KMS-11 (cell line): ENCODE measurements at regions not wholly inside any gene's neighbourhood (a gene's known extent, or its start where the extent isn't known, plus 50 kb on each side); places are given as distances from the start of the nearest gene placed in this dataset.
"Not testable (repeated sequence)": the region's sequence is repeated elsewhere in the genome, so short reads cannot be mapped to it uniquely, and the experiment has no call there.

Source experiments
- H2AFZ ChIP-seq: fragments of 200-600 bp; sonication (generic); 2 replicates; pipeline ENCODE4 v1.6.1; 2016; ENCODE audit warnings: antibody characterized with exemption, mixed run types, low read depth
- H3K27ac ChIP-seq: fragments of 200-600 bp; sonication (generic); 2 replicates; pipeline ENCODE4 v1.6.1; 2016; ENCODE audit warnings: mild to moderate bottlenecking, mixed run types
- H3K27me3 ChIP-seq: fragments of 200-600 bp; sonication (generic); 2 replicates; pipeline ENCODE4 v1.6.1; 2017; ENCODE audit warnings: mild to moderate bottlenecking, low read depth, mixed run types, moderate library complexity; ENCODE audit not compliant: insufficient read depth
- H3K36me3 ChIP-seq: fragments of 200-600 bp; sonication (generic); 2 replicates; pipeline ENCODE4 v1.6.1; 2017; ENCODE audit warnings: mild to moderate bottlenecking, mixed run types; ENCODE audit not compliant: insufficient read depth
- H3K4me1 ChIP-seq: fragments of 200-600 bp; sonication (generic); 2 replicates; pipeline ENCODE4 v1.6.1; 2016; ENCODE audit warnings: mild to moderate bottlenecking, low read depth, mixed run types; ENCODE audit not compliant: poor library complexity, severe bottlenecking
- H3K4me2 ChIP-seq: fragments of 200-600 bp; sonication (generic); 2 replicates; pipeline ENCODE4 v1.7.0; 2016; ENCODE audit warnings: mild to moderate bottlenecking, mixed run types
- H3K4me3 ChIP-seq: fragments of 200-600 bp; sonication (generic); IDR thresholded peaks from 2 replicates; pipeline ENCODE4 v1.6.1; 2017; ENCODE audit warnings: low read depth, low read length, mixed read lengths; ENCODE audit not compliant: insufficient read depth
- H3K79me2 ChIP-seq: fragments of 200-600 bp; sonication (generic); 2 replicates; pipeline ENCODE4 v1.6.1; 2016; ENCODE audit warnings: low read depth, mixed run types; ENCODE audit not compliant: insufficient read depth
- H3K9ac ChIP-seq: fragments of 200-600 bp; sonication (generic); 2 replicates; pipeline ENCODE4 v1.6.1; 2016; ENCODE audit warnings: mild to moderate bottlenecking, mixed run types
- H4K20me1 ChIP-seq: fragments of 200-600 bp; sonication (generic); 2 replicates; pipeline ENCODE4 v1.6.1; 2016; ENCODE audit warnings: mild to moderate bottlenecking, mixed run types; ENCODE audit not compliant: insufficient read depth
- TF ChIP-seq, protein P1 (sequence below): fragments of 200-600 bp; sonication (generic); conservative IDR thresholded peaks from 2 replicates; pipeline ENCODE4 v1.6.1; 2017; ENCODE audit warnings: low read depth, mild to moderate bottlenecking, antibody characterized with exemption, low read length, moderate library complexity, mixed read lengths

DNA sequence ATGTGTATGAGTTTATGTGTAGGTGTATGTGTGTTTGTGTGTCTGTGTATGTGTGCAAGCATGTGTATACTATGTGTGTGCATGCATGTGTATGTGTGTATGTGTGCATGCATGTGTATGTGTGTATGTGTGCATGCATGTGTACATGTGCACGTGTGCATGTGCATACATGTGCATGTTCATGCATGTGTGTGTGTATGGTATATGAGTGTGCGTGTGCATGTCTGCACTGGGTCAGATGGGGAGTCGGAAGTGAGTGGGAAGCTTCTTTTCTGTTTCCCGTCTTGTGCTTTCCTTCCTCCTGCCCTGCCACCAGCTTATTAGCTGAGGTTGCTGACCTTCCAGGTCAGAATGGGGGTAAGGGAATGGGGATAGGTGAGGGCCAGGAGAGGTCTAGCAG lies 174.7 kb downstream of the MAP2K4 start:
- H3K4me1 ChIP-seq = no peaks in the 10 kb centered on the region
- H3K4me2 ChIP-seq = no peak overlapping the region
- no peaks in the 10 kb centered on the region for H3K27me3 ChIP-seq
- TF ChIP-seq, protein P1, sequence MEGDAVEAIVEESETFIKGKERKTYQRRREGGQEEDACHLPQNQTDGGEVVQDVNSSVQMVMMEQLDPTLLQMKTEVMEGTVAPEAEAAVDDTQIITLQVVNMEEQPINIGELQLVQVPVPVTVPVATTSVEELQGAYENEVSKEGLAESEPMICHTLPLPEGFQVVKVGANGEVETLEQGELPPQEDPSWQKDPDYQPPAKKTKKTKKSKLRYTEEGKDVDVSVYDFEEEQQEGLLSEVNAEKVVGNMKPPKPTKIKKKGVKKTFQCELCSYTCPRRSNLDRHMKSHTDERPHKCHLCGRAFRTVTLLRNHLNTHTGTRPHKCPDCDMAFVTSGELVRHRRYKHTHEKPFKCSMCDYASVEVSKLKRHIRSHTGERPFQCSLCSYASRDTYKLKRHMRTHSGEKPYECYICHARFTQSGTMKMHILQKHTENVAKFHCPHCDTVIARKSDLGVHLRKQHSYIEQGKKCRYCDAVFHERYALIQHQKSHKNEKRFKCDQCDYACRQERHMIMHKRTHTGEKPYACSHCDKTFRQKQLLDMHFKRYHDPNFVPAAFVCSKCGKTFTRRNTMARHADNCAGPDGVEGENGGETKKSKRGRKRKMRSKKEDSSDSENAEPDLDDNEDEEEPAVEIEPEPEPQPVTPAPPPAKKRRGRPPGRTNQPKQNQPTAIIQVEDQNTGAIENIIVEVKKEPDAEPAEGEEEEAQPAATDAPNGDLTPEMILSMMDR = no peak
- H2AFZ ChIP-seq = no peak overlapping the region
- no peaks in the 10 kb centered on the region for H3K79me2 ChIP-seq
- no peaks in the 10 kb centered on the region for H3K36me3 ChIP-seq
- no peak overlapping the region for H3K4me3 ChIP-seq
- no peaks in the 10 kb centered on the region for H4K20me1 ChIP-seq
- H3K9ac ChIP-seq = no peak overlapping the region
- no peak overlapping the region for H3K27ac ChIP-seq

DNA sequence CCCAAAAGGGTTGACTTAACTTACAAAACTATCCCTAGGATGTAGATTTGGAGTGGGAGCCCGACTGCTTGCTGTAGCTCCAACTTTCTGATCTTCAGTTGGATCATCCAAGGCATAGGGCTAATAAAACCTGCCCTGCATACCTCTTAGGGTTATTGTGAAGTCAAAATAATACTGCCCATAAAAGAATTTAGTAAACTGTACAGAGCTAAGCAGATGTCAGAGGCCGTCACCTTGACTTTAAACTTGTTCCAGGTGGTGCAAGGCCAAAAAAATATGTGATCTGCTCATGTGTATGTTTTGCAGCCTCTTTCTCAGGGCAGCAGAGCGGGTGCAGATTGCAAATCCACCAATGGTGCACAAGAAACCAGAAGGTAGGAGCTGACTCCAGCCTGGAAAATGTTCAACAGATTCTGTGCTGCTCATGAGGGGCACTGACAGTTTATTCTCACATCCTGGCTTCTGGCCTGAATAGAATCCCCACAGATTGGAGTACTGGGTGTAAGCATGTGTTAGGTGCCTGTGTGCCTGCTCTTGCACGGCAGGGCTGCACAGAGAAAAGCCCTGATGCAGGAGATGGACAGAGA lies 180.7 kb downstream of the MAP2K4 start:
- no peaks in the 10 kb centered on the region for H3K79me2 ChIP-seq
- no peak overlapping the region for H3K4me2 ChIP-seq
- no peaks in the 10 kb centered on the region for H3K36me3 ChIP-seq
- H3K4me1 ChIP-seq = no peaks in the 10 kb centered on the region
- no peak overlapping the region for H2AFZ ChIP-seq
- TF ChIP-seq, protein P1 = no peak
- H3K27me3 ChIP-seq = no peaks in the 10 kb centered on the region
- no peak overlapping the region for H3K9ac ChIP-seq
- no peaks in the 10 kb centered on the region for H4K20me1 ChIP-seq
- H3K4me3 ChIP-seq = no peak overlapping the region
- H3K27ac ChIP-seq = no peak overlapping the region

DNA sequence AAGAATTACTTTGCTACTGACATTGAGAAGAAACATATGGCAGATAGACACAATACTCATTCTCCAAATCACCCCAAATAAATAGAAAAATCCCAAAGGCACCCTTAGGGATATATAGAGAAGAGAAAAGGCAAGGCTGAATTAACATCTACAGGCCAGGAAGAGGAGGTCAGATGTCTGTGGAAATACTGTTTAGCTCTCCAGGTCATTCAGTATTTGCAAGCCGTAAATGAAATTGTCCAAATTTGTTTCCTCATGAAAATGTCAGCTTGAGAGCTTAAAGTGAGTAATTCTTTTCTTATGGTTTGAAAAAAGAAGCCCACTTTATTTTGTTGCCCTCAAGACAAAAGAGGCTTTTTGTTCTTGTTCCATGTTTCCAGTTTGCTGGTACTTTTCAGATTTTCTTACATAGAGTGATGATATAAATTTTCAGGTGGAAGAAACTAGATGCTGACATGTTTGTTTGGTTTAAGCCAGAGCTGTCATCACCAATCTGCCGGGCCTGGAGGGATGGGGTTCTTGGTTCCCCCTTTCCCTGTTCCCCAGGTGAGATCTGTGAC lies 189.0 kb downstream of the MAP2K4 start:
- H3K4me3 ChIP-seq = no peak overlapping the region
- H3K27ac ChIP-seq = no peak overlapping the region
- no peaks in the 10 kb centered on the region for H3K36me3 ChIP-seq
- no peaks in the 10 kb centered on the region for H3K27me3 ChIP-seq
- no peak overlapping the region for H3K4me2 ChIP-seq
- H4K20me1 ChIP-seq = no peaks in the 10 kb centered on the region
- no peaks in the 10 kb centered on the region for H3K79me2 ChIP-seq
- no peak overlapping the region for H2AFZ ChIP-seq
- H3K4me1 ChIP-seq = no peaks in the 10 kb centered on the region
- TF ChIP-seq, protein P1 = no peak
- no peak overlapping the region for H3K9ac ChIP-seq

DNA sequence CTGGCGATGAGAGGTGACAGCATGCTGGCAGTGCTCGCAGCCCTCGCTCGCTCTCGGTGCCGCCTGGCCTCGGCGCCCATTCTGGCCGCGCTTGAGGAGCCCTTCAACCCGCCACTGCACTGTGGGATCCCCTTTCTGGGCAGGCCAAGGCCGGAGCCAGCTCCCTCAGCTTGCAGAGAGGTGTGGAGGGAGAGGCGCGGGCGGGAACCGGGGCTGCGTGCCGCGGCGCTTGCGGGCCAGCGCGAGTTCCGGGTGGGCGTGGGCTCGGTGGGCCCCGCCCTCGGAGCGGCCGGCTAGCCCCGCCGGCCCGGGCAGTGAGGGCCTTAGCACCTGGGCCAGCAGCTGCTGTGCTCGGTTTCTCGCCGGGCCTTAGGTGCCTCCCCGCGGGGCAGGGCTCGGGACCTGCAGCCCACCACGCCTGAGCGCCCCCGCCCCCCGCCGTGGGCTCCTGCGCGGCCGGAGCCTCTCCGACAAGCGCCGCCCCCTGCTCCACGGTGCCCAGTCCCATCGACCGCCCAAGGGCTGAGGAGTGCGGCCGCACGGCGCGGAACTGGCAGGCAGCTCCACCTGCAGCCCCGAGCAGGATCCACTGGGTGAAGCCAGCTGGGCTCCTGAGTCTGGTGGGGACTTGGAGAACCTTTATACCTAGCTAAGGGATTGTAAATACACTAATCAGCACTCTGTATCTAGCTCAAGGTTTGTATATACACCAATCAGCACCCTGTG lies 200.2 kb downstream of the MAP2K4 start:
- H3K36me3 ChIP-seq, H3K79me2 ChIP-seq, H3K9ac ChIP-seq, H3K4me3 ChIP-seq, H4K20me1 ChIP-seq, H3K27ac ChIP-seq, H3K27me3 ChIP-seq, H3K4me1 ChIP-seq, H3K4me2 ChIP-seq, H2AFZ ChIP-seq: not testable (repeated sequence)

DNA sequence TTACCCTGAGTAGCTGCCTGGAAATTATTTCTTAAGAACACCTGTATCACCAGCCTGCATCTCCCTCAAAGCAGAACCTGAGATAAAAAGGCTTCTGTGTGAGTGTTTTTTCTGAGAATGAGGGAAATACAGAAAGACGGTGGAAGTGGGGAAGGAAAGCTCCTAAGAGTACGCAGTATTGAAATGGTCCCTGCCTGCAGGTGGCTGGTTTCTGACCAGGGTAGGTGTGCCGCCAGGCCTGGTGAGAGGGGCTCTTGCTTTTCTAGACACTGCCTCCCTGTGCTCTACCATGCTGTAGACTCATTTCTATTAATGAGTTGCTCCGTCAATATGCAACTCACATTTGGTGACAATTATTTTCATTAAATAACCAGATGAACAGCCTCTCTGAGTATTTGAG lies 201.7 kb downstream of the MAP2K4 start:
- Histone ChIP-seq H3K9ac (no peak overlapping the region), H3K79me2 (no peaks in the 10 kb centered on the region), H3K36me3 (no peaks in the 10 kb centered on the region), H3K27ac (no peak overlapping the region), H3K4me1 (no peaks in the 10 kb centered on the region), H3K4me2 (no peak overlapping the region), H3K27me3 (no peaks in the 10 kb centered on the region), H4K20me1 (no peaks in the 10 kb centered on the region), H2AFZ (no peak overlapping the region), H3K4me3 (no peak overlapping the region)
- TF ChIP-seq, protein P1 = no peak
